Middle frontal gyrus (tissue), 1 donor: ENCODE measurements at regions not wholly inside any gene's neighbourhood (a gene's known extent, or its start where the extent isn't known, plus 50 kb on each side); places are given as distances from the start of the nearest gene placed in this dataset.
"Not testable (repeated sequence)": the region's sequence is repeated elsewhere in the genome, so short reads cannot be mapped to it uniquely, and the experiment has no call there.

ENCODE experiments used
- DNase-seq: peaks from one replicate; pipeline ENCODE4 v3.0.0-alpha.2; 2015; ENCODE audit warnings: low spot score; ENCODE audit errors: extremely low spot score

DNA sequence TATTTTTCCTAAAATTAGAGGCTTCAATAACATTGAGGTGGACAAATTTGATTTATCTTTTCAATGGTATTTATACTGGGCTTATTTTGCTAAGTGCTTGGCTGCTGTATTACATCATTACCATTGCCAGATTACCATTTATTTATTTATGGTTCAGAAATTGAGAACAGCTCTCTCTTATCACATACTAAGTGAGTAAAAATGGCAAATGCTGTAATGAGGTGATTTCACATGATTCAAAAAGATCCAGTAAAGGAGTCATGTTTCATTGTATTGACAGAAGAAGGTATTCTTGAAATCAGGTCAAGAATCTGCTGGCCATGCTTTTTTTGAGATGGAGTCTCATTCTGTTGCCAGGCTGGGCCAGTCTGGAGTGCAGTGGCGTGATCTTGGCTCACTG is 322.6 kb downstream of the KIF20B start:
- DNase-seq = no peak

DNA sequence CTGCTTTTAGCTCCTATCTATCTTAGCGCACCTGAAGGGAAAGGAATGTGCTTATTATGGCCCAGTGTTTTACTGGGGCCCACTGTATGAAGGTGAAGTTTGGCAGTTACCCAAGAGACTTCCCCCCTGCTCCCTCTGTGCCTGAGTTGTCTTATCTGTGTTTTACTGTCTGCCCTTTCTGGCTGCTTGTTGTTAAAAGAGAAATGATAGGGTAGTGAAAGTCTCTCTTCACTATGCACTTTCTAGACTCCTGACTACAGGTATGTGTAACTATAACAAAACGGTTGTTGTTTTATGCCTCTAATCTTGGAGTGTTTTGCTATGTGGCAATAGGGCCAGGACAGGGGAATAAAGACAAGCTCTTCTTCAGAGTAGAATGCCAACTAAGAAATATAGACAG is 326.9 kb downstream of the KIF20B start:
- no peak for DNase-seq

DNA sequence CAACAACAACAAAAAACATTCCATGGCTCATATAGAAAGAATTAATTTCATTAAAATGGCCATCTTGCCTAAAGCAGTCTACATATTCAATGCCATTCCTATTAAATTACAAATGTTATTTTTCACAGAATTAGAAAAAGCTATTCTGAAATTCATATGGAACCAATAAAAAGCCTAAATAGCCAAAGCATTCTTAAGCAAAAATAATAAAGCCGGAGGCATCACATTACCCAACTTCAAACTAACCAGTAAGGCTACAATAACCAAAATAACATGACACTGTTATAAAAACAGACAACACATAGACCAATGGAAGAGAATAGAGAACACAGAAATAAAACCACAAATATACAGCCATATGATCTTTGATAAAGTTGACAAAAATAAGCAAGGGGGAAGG is 330.4 kb downstream of the KIF20B start:
- DNase-seq = no peak

DNA sequence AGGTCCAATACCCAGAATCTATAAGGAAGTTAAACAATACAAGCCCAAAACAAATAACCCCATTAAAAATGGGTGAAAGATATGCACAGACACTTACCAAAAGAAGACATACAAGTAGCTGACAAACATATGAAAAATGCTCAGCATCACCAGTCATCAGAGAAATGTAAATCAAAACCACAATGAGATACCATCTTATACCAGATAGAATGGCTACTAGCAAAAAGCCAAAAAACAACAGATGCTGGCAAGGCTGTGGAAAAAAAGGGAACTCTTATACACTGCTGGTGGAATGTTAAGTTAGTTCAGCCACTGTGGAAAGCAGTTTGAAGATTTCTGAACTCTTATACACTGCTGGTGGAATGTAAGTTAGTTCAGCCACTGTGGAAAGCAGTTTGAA is 331.1 kb downstream of the KIF20B start:
- no peak for DNase-seq

DNA sequence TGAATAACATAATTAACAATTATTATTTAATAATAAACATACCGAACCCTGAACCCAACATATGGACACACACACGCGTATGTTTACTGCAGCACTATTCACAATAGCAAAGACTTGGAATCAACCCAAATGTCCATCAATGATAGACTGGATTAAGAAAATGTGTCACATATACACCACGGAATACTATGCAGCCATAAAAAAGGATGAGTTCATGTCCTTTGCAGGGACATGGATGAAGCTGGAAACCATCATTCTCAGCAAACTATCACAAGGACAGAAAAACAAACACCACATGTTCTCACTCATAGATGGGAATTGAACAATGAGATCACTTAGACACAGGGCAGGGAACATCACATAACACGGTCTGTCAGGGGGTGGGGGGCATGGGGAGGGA is 333.5 kb downstream of the KIF20B start:
- DNase-seq = not testable (repeated sequence)

DNA sequence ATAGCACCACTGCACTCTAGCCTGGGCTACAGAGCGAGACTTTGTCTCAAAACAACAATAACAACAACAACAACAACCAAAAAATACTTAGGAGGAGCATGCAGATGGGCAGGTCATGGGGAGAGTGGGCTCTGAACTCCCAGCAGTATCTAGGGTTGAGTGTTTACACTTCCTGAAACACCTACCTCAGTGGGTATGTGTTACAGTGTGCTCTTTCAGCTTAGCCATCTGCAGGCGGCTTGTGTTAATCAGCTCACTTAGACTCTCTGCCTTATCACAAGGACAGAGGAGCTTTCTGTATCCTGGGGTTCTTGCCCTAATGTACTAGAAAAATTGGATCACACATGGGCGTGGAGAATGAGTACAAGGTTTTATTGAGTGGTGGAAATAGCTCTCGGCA is 340.2 kb downstream of the KIF20B start:
- no peak for DNase-seq

DNA sequence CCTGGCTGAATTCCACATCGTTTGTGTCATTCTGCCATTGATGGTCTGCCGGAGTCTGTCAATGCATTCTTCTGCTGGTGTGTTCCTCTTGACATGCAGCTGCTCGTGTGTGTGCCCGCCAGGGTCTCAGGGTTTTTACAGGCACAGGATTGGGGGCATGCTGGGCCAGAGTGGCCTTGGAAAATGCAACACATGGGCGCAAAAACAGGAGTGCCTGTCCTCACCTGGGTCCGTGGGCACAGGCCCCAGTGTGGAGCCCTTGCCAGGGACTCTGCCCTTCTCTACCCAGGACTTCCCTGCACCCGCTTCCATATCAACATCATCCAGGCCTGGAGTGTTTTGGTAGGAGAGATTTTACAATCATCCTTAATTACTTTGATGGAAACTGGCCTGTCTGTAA is 340.7 kb downstream of the KIF20B start:
- DNase-seq = no peak

DNA sequence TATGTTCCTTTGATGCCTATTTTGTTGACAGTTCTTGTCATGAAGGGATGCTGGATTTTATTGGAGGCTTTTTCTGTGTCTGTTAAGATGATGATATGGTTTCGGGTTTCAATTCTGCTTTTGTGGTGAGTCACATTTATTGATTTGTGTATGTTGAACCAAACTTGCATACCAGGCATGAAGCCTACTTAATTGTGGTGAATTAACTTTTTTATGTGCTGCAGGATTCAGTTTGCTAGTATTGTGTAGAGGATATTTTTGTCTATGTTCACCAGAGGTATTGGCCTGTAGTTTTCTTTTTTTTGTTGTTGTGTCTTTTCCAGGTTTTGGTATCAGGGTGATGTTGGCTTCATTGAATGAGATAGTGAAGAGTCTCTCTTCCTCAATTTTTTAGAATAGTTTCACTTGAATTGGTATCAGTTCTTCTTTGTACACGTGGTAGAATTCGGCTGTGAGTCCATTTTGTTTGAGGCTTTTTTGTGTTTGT is 345.9 kb downstream of the KIF20B start:
- no peak for DNase-seq

DNA sequence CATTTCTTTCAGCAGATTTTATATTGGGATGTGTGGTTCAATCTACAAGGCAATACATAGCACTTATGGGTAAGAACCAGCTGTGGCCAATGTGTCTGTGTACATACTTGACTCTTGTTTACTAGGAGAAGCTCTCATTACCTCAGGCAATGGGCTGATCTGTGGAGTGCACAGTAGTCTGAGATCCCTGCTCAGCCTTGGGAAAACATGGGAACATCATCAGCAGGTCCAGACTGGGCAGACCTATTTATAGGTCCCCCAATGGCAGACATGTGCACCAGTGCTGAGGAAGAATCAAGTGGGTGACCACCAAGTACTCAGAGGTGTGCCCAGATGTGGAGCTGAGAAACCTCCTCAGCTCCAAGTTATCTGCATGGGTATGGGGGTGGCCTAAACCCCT is 349.7 kb downstream of the KIF20B start:
- DNase-seq = no peak

DNA sequence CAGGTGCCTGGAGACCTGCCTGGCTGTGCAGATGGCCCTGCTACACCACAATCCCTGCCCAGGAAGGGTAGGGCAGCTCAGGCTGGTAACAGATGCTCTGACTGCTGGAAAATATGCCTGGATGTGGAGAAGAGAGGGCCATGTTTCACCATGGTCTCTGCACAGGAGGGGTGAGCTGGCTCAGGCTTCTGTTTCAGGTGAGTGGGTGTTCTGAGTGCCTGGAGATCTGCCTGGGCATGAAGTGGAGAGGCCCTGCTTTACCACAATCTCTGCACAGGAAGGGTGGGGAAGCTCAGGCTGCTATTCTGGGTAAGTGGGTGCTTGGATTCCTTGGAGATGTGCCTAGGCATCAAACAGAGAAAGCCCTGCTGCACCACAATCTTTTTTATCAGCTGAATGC is 350.1 kb downstream of the KIF20B start:
- DNase-seq = no peak

DNA sequence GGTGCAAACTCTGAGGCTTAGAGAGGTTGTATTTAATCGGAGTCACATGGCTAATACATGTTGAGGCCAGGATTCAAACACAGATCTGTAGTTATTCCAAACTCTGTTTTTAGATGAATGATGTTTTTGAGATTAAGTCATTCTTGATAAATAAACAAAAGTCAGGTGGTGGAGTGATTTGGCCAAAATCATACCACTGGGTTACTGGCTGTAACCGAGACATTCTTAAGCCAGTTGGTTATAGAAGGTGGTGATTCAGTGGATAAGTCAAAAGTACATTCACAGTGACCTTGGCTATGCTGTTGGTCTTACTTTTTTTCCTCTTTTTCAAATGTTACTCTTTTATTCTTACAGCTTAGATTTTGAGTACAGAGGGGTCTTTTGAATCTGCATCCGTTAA is 361.4 kb downstream of the KIF20B start:
- no peak for DNase-seq

DNA sequence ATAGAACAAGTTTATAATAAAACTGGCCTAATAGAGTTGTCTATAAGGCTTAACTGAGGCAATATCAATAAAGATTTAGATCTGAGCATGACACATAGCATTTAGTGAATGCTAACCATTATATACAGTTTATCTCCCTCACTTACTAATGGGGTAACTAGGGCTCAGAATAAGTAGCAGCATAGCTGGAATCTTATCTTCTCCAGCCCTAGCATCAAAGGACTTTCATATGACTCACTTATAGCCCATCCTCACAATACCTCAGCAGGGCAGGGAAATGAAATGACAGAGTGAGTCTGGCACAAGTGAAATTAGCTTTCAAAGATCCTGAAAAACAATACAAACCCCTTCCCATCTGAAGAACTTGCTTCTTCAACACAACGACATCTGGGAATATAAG is 362.9 kb downstream of the KIF20B start:
- DNase-seq = no peak

DNA sequence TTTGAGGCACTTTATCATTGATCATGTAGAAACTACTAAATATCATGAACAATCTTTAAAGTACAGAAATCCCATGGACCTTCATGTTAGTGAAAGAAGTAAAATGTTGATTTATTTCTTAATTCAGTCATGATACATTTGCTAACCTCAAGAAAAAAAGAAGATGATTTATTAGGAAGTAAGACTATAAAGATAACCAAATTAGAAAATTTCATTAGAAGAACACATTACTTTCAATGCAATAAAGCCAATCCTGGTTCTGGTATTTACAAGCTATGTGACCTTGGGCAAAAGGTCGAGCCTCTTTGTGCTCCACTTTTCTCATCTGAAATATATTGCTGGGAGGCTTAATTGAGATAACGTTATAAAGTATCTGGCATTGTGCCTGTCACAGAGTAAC is 365.0 kb downstream of the KIF20B start:
- no peak for DNase-seq

DNA sequence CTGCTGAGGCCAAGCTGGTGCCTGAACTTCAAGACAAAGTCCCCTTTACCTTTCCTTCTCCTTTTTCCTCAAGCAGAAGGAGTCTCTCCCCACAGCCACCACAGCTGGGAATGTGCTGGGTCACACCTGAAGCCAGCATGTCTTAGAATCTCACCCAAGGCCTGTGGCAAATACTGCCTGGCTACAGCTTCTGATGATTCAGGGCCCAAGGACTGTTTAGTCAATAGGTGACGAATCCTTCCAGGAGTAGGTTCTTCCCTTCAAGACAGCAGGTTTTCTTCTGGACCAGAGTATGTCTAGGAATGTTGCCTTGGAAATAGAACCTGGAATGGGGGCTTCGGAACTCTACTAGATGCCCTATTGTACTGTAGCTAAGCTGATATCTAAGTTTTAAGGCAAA is 374.6 kb downstream of the KIF20B start:
- no peak for DNase-seq

DNA sequence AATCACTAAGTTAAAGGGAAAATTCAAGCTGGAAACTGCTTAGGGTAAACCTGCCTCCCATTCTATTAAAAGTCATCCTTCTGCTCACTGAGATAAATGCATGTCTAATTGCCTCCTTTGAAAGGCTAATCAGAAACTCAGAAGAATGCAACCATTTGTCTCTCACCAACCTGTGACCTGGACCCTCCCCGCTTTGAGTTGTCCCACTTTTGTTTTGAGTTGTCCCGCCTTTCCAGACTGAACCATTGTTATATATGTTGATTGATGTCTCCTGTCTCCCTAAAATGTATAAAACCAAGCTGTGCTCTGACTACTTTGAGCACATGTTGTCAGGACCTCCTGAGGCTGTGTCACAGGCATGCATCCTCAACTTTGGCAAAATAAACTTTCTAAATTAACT is 378.4 kb downstream of the KIF20B start:
- no peak for DNase-seq

DNA sequence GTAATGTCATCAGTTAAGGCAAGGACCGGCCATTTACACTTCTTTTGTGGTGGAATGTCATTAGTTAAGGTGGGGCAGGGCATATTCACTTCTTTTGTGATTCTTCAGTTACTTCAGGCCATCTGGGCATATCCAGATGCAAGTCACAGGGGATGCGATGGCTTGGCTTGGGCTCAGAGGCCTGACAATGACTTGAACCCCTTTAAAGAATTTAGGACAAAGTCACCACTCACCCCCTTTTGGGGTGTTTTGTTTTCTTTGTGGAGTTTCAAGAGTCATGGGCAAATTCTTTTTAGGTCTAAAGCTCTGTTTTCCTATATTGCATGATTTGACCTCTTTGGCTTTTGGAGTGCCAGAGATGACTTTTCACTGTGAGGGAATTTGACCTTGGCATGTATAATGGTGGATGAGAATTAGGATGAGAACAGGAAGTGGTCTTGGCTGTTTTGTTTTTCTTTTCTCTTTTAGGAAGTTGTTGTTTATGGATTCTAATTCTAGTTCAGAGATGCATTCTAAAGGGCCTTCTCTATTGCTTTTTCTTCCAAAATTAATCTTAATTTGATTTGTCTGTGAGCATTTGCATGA is 385.3 kb downstream of the KIF20B start:
- not testable (repeated sequence) for DNase-seq

DNA sequence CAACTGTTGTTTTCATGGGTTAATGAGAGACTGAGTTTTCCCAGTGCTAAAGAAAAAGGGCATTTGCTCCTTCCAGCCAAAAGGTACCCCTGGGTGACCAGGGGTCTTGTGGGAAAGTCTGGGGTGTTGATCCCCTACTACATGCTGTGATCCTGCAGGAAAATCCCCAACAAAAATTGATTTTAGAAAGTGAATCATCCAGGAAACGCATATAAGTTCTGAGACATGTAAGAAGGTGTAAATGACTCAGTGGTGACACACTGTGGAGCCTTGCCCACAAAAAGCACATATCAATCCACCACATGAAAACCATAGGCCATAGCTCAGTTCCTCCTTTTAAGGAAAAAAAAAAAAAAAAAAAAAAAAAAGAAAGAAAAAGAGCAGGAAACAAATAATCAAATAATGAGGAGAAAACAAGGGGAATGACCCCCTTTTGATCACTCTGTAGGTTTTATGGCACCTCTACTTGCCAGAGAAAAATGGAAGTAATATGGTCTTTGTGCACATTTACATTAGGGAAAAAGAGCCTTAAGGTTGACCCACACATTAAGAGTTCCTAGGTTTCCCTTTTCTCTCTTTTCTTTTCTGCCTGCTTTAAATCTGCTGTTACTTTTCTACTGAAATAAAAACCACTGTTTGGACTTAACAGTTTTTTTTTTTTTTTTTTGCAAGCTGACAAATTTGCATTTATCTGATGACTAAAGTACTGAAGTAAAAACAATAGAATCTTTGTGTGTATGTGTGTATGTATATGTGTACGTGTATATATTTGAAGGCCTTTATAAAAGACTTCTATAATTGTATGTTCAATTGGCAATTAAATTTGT is 386.0 kb downstream of the KIF20B start:
- no peak for DNase-seq

DNA sequence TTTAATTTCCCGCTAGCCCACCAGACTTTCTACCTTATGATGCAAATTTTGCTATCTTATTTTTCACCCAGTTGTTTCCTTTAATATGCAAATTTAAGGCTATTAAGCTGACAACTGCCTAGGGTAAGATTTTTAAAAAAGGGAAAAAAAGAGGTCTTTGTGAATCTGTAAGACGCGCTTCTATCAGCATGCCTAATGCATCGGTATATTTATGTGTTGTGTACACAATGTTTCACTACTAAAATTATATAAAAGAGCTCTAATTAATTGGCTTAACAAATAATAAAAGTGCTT is 386.6 kb downstream of the KIF20B start:
- DNase-seq = no peak

DNA sequence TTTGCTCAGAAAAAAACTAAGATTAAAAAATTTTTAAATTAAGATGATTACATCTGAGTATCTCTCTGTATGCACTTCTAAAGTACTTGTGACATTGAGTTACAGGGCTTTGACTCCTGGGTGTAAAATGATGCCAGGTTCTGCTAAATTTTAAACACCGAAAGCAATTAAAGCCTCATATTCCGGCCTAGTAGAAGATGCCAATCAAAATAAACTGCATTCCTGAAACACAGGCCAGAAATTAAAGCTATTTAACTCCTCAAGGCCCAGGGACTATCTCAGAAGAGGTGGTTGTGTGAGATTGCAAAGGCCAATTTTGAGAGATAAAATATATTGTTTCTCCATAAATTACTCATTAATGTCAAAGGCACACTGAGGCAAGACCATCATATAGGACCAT is 388.3 kb downstream of the KIF20B start:
- DNase-seq = no peak

DNA sequence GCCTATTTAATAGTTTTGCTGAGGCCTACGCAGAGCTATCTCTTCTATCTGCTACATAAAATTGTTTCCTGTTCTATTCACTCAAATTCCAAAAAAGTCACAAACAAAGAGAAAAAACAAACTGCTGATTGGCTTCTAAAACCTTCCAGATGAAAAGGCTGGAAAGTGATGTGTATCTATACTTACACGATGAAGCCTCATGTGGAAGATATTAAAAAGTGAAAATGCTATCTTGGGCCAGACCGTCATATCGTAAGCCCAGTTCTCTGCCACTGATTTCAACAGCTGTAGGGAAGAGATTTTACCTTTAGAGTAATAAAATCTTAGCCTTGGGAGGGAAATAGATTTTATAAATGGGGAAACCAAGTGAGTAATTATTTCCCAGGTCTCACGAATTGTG is 394.8 kb downstream of the KIF20B start:
- DNase-seq = no peak

DNA sequence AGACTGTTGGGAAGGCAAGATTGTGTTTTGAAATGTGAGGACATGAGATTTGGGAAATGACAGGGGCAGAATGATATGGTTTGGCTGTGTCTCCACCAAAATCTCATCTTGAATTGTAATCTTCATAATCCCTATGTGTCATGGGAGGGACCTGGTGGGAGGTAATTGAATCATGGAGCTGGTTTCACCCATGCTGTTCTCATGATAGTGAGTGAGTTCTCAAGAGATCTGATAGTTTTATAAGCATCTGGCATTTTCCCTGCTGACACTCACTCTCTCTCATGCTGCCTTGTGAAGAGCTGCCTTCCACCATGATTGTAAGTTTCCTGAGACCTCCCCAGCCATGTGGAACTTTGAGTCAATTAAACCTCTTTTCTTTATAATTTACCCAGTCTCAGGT is 406.2 kb downstream of the KIF20B start:
- DNase-seq = not testable (repeated sequence)

DNA sequence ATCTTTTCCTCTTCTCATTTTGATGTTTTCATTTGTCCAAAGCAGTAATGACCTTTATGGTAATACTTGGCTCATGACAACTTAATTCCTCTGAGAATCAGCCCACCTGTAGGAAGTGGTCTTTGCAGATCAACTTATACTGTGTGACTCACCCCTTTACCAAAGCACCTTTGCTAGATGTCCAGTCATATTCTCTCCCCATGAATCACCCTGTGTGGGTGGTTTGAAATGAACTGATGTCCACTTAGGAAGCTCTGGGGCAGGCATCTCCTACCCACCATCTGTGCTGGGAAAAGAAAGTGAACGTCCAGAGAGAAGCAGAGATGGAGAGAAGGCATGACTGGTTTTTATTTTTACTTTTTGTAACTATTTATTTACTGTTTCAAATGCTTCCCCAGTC is 410.3 kb downstream of the KIF20B start:
- no peak for DNase-seq

DNA sequence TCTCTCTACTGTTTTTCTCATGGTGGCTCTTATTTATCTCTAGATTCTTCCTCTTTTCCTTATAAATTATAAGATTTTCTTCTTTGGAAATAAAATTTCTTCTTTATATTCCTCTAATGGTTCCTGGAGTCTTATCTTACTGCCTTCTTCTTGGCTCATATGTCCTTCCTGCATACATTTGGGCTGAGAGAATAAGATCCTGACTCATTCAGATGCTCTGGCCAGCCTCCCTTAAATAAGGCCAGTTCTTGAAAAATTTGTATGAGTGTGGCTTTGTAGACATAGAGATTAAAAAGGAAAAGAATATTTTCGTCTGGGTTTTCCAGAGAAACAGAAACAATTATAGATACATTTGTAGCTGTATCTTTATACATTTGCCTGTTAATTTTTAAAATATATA is 411.3 kb downstream of the KIF20B start:
- DNase-seq = no peak
